DND-41 (cell line): ENCODE measurements at regions not wholly inside any gene's neighbourhood (a gene's known extent, or its start where the extent isn't known, plus 50 kb on each side); places are given as distances from the start of the nearest gene placed in this dataset.

ENCODE experiments used
- ATAC-seq: fragments of 200-7000 bp; cut with Tn5 transposase; 3 replicates; pipeline ENCODE4 v1.9.1; 2021; ENCODE audit warnings: low read depth; ENCODE audit not compliant: insufficient read depth
- DNase-seq: peaks from one replicate; pipeline ENCODE4 v3.0.0-alpha.2; 2020
- H2AFZ ChIP-seq: 2 replicates; pipeline ENCODE4 v1.6.0; 2012; ENCODE audit warnings: low read depth, low read length
- H3K27ac ChIP-seq: 2 replicates; pipeline ENCODE4 v1.5.1; 2012; ENCODE audit warnings: low read length, inconsistent platforms
- H3K27me3 ChIP-seq: fragments of 200-600 bp; sonication (generic); 2 replicates; pipeline ENCODE4 v1.6.0; 2012; ENCODE audit warnings: low read length, mild to moderate bottlenecking, inconsistent platforms; ENCODE audit not compliant: insufficient read depth, poor library complexity
- H3K36me3 ChIP-seq: 2 replicates; pipeline ENCODE4 v1.5.1; 2012; ENCODE audit warnings: low read length, inconsistent platforms; ENCODE audit not compliant: insufficient read depth
- H3K4me1 ChIP-seq: 2 replicates; pipeline ENCODE4 v1.5.1; 2012; ENCODE audit warnings: mild to moderate bottlenecking, low read length; ENCODE audit not compliant: insufficient read depth
- H3K4me2 ChIP-seq: 2 replicates; pipeline ENCODE4 v1.6.0; 2012; ENCODE audit warnings: mild to moderate bottlenecking, moderate library complexity, low read length, inconsistent platforms; ENCODE audit not compliant: insufficient read depth
- H3K4me3 ChIP-seq, 2 experiments: fragments of 200-600 bp in 1 of 2; shearing (Covaris generic) in 1 of 2; 2 replicates each; pipeline ENCODE4 v1.5.1; 2012 to 2016; ENCODE audit warnings: inconsistent platforms in 2 of 2, low read length in 2 of 2, mild to moderate bottlenecking in 2 of 2, low read depth in 1 of 2, moderate library complexity in 1 of 2
- H3K79me2 ChIP-seq: 2 replicates; pipeline ENCODE4 v1.6.0; 2012; ENCODE audit warnings: low read length, inconsistent platforms; ENCODE audit not compliant: insufficient read depth
- H3K9ac ChIP-seq: 2 replicates; pipeline ENCODE4 v1.6.0; 2012; ENCODE audit warnings: low read depth, mild to moderate bottlenecking, inconsistent platforms, low read length, moderate library complexity
- H3K9me3 ChIP-seq: 2 replicates; pipeline ENCODE4 v1.5.1; 2012; ENCODE audit warnings: low read length, moderate library complexity, mild to moderate bottlenecking, inconsistent platforms; ENCODE audit not compliant: insufficient read depth, severe bottlenecking
- H4K20me1 ChIP-seq: 2 replicates; pipeline ENCODE4 v1.6.0; 2012; ENCODE audit warnings: low read length; ENCODE audit not compliant: insufficient read depth
- EZH2 ChIP-seq: IDR thresholded peaks from 3 replicates; pipeline ENCODE4 v1.6.1; 2012; ENCODE audit warnings: borderline replicate concordance, low read depth, mild to moderate bottlenecking, moderate library complexity, low read length, inconsistent platforms; ENCODE audit not compliant: severe bottlenecking
- TF ChIP-seq, protein P1 (sequence below): IDR thresholded peaks from 2 replicates; pipeline ENCODE4 v1.5.1; 2012; ENCODE audit warnings: borderline replicate concordance, low read length, moderate library complexity, mild to moderate bottlenecking; ENCODE audit not compliant: poor library complexity, severe bottlenecking; ENCODE audit errors: extremely low read depth

DNA sequence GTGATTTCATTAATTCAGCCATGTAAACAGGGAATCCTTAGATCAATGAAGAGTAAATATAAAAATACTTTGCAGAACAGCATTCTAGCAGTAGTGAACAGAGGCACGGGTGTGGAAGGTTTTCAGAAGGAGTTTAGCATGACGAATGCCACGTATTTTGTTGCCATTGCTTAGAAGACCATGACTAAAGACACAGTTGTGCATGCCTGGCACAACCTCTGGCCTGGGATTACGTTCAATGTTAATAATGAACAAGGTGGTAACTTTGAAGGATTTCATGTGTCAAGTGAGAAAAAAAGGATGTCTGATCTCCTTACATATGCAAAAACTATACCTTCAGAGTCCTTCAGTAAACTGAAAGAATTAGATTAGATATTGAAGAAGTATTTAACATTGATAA is 171.9 kb downstream of the MAGEB5 start:
- no peak for ATAC-seq
- H3K9ac ChIP-seq, result no peak overlapping the region

DNA sequence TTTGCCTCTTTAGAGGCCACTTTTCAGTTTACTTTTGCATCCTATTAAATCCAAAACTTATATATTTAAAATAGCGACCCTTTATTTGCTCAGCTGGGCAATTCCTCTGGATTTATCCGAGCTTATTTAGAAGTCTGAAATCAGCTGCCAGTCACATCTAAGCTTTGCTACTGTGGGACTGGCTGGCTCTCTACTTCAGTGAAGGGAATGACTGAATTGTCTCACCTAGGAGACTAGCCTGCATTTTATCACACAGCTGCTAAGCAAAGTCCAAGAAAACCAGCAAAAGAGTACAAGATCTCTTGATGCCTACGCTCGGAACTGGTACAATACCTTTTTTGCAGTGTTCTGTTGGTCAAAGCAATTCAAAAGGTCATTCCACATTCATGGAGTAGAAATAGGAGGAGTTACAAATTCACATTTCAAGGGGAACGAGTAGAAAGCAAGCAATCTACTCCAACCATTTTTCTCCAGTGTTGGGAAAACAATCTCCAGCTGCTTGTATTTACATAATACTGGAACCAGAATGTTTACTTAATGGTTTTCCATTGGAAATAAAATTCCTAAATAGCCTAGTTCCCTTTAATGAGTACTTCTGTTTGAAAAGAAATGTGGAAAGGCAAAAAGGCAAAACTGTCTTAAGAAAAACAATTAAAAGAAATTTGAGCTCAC is 160.2 kb downstream of the MAGEB5 start:
- H3K36me3 ChIP-seq, result no peaks in the 10 kb centered on the region
- TF ChIP-seq, protein P1, sequence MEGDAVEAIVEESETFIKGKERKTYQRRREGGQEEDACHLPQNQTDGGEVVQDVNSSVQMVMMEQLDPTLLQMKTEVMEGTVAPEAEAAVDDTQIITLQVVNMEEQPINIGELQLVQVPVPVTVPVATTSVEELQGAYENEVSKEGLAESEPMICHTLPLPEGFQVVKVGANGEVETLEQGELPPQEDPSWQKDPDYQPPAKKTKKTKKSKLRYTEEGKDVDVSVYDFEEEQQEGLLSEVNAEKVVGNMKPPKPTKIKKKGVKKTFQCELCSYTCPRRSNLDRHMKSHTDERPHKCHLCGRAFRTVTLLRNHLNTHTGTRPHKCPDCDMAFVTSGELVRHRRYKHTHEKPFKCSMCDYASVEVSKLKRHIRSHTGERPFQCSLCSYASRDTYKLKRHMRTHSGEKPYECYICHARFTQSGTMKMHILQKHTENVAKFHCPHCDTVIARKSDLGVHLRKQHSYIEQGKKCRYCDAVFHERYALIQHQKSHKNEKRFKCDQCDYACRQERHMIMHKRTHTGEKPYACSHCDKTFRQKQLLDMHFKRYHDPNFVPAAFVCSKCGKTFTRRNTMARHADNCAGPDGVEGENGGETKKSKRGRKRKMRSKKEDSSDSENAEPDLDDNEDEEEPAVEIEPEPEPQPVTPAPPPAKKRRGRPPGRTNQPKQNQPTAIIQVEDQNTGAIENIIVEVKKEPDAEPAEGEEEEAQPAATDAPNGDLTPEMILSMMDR, result no peak
- TF ChIP-seq EZH2, result no peak
- H3K9me3 ChIP-seq, result no peaks in the 10 kb centered on the region
- H4K20me1 ChIP-seq, result no peaks in the 10 kb centered on the region
- no peak overlapping the region for H3K27ac ChIP-seq
- H3K4me3 ChIP-seq, result no peak overlapping the region
- ATAC-seq (no peak), DNase-seq (no peak)
- H3K27me3 ChIP-seq, result no peaks in the 10 kb centered on the region
- no peaks in the 10 kb centered on the region for H3K4me1 ChIP-seq
- H2AFZ ChIP-seq, result no peak overlapping the region
- no peaks in the 10 kb centered on the region for H3K79me2 ChIP-seq
- H3K9ac ChIP-seq, result no peak overlapping the region
- no peak overlapping the region for H3K4me2 ChIP-seq

More for the DNA sequence above, 171.9 kb downstream of the MAGEB5 start:
- H4K20me1 ChIP-seq, result no peaks in the 10 kb centered on the region
- no peaks in the 10 kb centered on the region for H3K27me3 ChIP-seq
- H3K9me3 ChIP-seq, result no peaks in the 10 kb centered on the region
- no peak overlapping the region for H3K4me3 ChIP-seq
- no peaks in the 10 kb centered on the region for H3K4me1 ChIP-seq
- H3K4me2 ChIP-seq, result no peak overlapping the region
- H2AFZ ChIP-seq, result no peak overlapping the region
- no peaks in the 10 kb centered on the region for H3K79me2 ChIP-seq
- H3K36me3 ChIP-seq, result no peaks in the 10 kb centered on the region
- H3K27ac ChIP-seq, result no peak overlapping the region
- DNase-seq, result no peak
- TF ChIP-seq, protein P1, result no peak
- no peak for TF ChIP-seq EZH2

DNA sequence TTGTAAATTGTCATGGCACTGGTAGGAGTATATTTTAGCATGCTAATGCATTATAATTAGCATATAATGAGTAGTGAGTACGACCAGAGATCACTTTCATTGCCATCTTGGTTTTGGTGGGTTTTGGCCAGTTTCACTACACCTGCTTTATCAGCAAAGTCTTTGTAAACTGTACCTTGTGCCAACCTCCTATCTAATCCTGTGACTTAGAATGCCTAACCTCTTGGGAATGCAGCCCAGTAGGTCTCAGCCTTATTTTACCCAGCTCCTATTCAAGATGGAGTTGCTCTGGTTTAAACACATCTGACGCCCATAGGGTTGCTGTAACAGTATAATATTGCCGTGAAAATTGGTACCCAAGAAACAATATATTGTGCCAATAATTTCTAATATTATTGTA is 159.4 kb downstream of the MAGEB5 start:
- H3K9me3 ChIP-seq, result no peaks in the 10 kb centered on the region
- no peak overlapping the region for H3K4me3 ChIP-seq
- TF ChIP-seq, protein P1, result no peak
- TF ChIP-seq EZH2, result no peak

More for the DNA sequence above, 159.4 kb downstream of the MAGEB5 start:
- Histone ChIP-seq H3K36me3 (no peaks in the 10 kb centered on the region), H4K20me1 (no peaks in the 10 kb centered on the region), H3K79me2 (no peaks in the 10 kb centered on the region), H3K9ac (no peak overlapping the region), H3K4me2 (no peak overlapping the region), H3K4me1 (no peaks in the 10 kb centered on the region), H2AFZ (no peak overlapping the region), H3K27me3 (no peaks in the 10 kb centered on the region), H3K27ac (no peak overlapping the region)
- ATAC-seq, result no peak
- DNase-seq, result no peak
